ENCODE measurements at regions not wholly inside any gene's neighbourhood (a gene's known extent, or its start where the extent isn't known, plus 50 kb on each side); places are given as distances from the start of the nearest gene placed in this dataset.

- TF ChIP-seq EZH2phosphoT487 (conservative IDR thresholded peaks at IDR 0.05; ENCODE audit: low read length) (no peak), CTCF (IDR thresholded peaks at IDR 0.05; ENCODE audit: insufficient read depth, low read length, poor library complexity, severe bottlenecking) (no peak)
These were observed 539.2 kb downstream of the CDH26 start for GRCh38 chr20:60497298-60498035.
